ENCODE measurements at regions not wholly inside any gene's neighbourhood (a gene's known extent, or its start where the extent isn't known, plus 50 kb on each side); places are given as distances from the start of the nearest gene placed in this dataset.
"Not testable (repeated sequence)": the region's sequence is repeated elsewhere in the genome, so short reads cannot be mapped to it uniquely, and the experiment has no call there.

DNA sequence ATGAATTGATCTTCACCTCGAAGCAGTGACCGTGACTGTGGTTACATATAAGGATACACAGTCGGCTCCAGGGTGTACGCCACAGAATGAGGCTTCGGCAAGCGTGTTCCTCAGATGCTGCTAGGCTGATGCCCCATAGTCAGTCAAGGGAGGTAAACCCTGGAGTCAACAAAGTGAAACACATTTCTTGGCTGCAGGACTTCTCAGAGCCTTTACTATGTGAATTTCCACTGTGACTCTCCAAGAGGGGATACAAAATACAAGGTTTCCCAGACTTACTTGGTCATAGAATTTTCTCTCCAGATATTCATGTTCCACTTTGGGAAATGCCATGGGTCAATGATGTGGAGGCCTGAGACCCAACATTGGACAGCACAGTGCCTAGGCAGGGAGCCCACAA, 260.6 kb downstream of the BCL11B start:
- no peak for DNase-seq

GRCh38 chr14:99012703-99013102, 259.3 kb downstream of the BCL11B start:
- no peak for DNase-seq

DNA sequence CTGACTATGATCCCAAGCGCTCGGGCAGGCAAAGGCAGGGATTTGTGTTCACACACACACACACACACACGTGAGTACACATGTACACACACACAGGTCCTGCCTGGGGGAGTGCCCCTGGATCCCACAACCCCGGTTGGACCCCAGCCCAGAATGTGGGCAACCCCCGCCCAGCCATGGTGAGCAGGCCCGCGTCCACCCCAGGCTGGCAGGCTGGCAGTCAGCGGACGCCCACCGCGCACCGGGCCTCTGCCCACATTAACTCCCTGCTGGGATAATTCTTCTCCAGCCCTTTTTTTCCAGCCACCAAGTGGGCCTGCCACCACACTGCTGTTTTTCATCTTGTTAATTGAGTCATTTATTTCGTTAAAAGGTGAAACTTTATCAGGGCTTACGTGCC, 256.2 kb downstream of the BCL11B start:
- DNase-seq: peak; percentile 97

- no peak for DNase-seq
These were observed 248.6 kb downstream of the BCL11B start for GRCh38 chr14:99023371-99023770.

DNA sequence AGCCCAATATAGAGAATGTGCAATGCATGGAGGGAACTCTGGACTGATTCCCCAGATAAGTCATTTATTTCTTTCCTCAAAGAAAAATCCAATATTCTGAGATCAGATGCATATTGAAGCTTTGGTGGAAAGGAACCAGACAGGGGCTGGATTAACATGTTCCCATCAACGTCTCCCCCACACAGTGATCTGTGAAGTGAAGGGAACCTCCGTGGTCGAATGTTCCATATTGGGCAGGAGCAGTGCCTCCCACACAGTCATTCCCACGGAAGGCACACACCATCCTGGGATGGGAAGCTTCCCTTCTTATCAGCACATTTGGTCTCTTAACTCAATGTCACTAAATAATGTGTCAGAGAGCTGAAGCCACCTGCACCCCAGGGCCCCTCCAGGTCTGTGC, 247.1 kb downstream of the BCL11B start:
- DNase-seq: no peak

- no peak for DNase-seq
These were observed 246.6 kb downstream of the BCL11B start for GRCh38 chr14:99025418-99025817.

DNA sequence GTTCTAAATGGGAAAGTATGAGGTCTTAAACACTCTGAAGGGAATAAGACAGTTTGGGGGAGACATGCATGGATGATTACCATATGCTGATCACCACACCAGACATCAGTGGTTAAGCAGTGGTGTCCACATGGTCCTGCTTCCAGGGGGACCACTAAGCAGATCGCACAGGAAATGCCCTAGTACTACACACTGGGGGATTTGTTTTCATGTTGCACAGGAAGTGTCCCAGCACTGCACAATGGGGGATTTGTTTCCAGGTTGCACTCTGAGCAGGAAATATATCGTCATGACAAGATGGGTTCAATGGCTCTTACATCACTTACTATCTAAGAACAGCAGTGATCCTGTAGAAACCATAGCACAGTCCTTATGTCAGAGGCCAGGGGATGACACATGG, 245.5 kb downstream of the BCL11B start:
- peak; percentile 8 for DNase-seq

- no peak for DNase-seq
These were observed 244.0 kb downstream of the BCL11B start for GRCh38 chr14:99028041-99028440.

DNA sequence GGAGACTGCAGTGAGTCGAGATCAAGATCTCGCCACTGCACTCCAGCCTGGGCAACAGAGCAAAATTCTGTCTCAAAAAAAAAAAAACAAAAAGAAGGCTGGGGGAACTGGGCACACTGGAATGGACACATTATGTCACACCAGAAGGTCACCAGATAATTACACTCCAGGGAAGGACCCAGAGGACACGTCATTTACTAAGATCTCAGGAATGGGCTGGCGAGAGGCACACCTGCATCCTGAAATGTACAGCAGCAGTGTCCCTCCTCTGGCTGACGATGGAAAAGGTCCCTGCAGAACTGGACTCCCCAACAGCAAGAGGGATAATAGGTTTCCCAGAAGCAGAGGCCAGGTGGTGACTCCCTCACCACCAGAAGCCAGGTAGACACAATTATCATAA, 243.5 kb downstream of the BCL11B start:
- no peak for DNase-seq

- no peak for DNase-seq
These were observed 242.7 kb downstream of the BCL11B start for GRCh38 chr14:99029145-99029915.

DNA sequence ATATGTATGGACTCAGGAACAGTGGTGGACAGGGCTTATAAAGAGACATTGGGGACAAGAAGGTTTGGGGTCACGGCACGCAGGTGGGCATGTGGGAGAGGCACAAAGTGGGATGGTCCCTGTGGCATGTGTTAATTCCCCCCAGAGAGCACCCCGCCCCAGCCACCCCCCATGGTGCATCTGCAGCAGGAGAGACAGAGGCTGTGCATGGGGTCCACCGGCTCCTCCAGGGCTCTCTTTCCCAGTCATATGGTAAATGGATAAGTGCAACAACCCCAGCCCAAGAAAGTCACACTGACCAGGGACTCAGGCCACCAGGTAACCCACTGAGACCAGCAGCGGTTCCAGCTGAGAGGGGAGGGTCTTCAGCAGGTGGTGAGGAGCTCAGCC, 242.1 kb downstream of the BCL11B start:
- no peak for DNase-seq

DNA sequence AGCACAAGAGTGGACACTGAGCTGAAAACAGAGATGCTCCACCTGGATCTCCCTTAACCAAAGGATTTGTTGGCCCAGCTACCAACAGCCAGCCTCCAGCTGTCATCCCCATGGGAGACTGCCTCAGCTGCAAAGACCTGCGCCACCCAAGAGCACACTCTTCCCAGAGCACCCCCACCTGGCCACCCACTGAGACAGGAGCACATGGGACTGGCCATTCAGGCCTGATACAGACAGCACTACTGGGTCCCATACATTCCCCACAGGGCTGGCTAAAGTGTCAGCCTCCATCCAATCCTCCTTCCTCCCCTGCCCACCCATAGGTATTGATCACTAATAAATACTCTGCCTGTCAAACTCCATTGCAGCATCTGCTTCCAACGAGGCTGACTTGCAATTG, 241.5 kb downstream of the BCL11B start:
- no peak for DNase-seq

DNA sequence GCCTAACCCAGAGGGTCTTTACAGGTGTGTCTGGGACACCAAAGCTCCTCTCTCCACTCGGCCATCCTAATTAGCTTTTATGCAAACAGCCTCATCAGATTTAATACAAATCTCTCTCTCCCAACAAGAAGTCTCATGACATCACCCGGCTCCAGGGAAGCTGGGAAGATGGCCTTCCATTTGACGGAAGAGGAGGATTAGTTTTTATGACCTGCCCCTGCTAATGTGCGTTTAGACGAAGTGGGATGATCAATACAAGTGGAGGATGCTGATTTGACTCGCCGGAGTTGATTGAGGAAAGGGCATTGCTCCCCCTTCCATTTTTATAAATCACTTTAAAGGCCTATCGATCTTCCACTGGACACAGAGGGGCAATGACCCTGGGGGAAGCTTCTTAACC, 239.2 kb downstream of the BCL11B start:
- DNase-seq: no peak

GRCh38 chr14:99033951-99034350, 238.0 kb downstream of the BCL11B start:
- no peak for DNase-seq

GRCh38 chr14:99034711-99035171, 237.3 kb downstream of the BCL11B start:
- no peak for DNase-seq

GRCh38 chr14:99035268-99035667, 236.7 kb downstream of the BCL11B start:
- no peak for DNase-seq

- no peak for DNase-seq
These were observed 236.0 kb downstream of the BCL11B start for GRCh38 chr14:99035712-99036610.

GRCh38 chr14:99036611-99037293, 235.2 kb downstream of the BCL11B start:
- DNase-seq: peak; percentile 80

- DNase-seq: not testable (repeated sequence)
These were observed 234.7 kb downstream of the BCL11B start for GRCh38 chr14:99037326-99037725.

DNA sequence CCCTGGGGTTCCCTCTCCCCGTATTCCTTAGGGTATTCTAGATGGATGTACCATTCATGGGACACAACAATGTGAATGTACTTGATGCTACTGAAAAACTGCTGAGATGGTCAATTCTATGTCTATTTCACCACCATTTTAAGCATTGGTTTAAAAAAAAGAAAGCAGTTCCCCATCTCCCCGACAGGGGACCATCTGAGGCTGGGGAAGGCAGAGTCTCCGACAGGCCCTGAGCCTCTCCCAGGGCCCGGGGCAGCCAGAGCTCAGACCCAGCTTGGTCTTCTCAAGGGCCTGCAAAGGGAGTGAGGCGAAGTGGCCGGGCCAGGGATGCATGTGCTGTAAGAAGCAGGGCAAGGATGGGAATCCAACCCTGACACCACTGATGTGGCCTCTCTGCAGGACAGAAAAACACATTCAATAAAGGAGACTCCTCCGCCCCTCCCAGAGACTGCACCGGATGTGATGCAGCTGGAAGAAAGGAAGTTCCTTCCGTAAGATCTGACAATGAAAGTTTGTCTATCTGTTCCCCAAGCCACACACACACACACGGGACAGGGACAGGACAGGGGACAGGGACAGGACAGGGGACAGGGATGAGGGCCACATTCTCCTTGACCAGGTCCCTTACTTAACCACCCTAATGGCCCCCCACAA, 234.1 kb downstream of the BCL11B start:
- no peak for DNase-seq

DNA sequence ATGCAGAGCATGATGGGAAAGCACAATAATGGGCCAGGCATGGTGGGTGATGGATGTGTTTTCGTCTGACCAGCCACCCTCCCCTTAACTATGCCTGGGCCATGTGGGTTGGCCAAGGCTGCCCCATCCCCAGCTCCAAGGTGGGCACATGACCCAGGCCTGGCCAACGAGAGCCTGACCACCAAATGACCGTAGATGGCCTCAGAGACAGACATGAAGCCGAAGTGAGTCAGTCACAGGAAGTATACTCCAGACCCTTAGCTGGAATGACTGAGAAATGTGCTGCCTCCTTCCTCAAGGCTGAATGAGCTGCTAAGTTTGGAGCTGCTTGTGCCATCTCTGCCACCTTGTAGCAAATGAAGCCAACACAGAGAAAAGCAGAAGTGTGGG, 233.6 kb downstream of the BCL11B start:
- DNase-seq: no peak

DNA sequence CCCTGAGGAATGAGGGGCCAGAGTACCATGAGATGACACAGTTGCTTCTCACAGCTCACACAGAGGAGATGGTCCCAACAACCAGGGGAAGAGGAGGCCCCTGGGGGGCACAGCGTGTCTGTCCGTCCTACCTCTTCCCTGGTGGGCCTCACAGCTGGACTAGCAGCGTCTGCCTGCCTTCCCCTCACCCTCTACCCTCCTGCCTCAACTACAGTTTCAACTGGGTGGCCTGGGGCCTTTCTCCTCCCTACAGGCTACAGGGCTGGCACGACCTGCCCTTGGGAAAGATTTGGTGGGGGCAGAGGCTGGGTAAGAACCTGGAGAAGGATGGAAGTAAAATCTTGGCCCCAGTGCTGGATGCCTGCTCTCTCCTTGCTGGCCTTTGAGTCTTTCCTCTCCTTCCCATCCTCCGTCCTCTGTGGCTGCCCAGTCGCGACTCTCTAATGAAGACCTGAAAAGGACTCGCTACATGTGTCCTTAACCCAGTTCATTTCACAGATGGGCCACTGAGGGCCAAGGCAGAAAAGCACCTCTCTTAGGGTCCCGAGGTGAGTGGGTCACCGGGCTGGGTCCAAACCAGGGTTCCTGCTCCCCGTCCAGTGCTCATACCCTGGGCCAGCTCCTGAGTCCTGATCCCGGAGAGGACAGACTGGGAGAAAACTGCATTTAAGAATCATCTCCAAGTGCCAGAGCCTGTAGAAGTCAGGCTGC, 232.5 kb downstream of the BCL11B start:
- no peak for DNase-seq

All from COR-L47 (cell line).